ENCODE measurements at regions not wholly inside any gene's neighbourhood (a gene's known extent, or its start where the extent isn't known, plus 50 kb on each side); places are given as distances from the start of the nearest gene placed in this dataset.
"Not testable (repeated sequence)": the region's sequence is repeated elsewhere in the genome, so short reads cannot be mapped to it uniquely, and the experiment has no call there.

DNA sequence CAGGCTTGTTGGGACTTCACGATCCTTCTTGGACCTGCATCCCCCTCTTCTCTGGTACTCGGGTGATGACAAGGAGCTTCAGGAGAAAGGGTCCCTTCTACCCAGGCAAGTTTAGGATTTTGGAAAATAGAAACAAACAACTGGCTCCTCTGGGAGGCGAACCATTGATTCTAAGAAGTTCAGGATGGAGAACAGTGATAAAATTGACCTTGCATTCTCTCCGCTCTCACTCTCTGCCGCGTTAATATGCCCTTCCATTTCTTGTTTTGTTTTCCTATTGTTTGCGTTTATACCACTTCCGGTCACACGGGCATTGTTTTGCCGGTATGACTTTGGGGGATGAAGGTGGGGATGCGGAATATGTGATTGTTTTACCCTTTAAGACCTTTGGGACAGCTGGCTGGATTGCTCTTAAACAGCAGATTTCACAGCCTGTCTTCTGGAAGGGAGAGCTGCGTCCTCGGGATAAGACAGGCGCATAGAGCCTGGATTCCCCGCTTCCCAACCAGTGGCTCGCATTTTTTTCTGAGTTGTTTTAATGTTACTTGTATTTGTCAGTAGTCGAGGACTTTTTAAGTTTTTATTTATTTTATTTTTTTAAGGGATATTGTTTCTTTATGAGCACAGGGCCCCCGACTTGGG, 144.3 kb upstream of the ZNF184 start:
- no peak for DNase-seq

DNA sequence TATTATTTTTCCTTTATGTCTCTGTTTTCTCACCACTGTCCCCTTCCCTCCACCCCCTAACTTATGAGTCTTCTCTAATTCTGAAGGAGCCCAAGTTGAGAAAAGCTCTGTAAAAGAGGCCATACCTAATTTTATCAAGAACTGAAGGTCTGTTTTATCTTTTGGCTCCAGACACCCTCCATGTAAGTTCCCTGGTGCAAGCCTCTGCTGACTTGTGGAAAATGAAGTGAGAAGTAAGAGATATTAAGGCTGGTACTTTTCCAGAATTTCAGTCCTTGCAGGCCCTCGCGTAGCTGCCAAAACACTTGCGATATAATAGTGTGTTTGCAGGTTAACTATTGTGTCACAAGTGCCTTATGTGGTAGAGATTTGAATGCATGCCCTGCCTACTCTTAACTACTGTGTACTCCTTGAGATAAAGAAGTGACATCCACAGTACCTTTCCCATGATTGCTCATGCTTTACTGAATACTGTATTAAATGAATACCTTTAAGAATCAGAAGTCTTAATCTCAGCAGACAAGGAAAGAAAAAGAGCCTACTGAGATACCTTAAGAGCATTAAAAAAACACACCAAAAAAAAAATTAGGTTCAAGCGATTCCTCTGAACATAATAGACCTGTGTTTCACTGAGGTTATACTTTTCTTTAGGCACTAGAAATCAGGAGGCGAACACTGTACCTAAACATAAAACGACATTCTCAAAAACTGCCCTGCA, 143.6 kb upstream of the ZNF184 start:
- DNase-seq, result no peak

DNA sequence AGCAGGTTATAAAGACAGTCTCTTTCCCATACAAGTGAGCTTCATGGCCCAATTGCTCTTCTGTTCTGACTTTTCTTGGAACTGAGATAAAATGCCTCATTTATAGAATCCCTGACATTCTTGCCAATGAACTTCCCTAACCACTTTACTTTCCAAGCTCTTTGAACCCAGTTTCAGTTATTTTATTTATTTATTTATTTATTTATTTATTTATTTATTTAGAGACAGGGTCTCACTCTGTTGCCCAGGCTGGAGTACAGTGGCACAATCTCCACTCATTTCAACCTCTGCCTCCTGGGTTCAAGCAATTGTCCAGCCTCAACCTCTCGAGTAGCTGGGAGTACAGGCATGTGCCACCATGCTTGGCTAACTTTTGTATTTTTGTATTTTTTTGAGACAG, 138.5 kb upstream of the ZNF184 start:
- no peak for DNase-seq

DNA sequence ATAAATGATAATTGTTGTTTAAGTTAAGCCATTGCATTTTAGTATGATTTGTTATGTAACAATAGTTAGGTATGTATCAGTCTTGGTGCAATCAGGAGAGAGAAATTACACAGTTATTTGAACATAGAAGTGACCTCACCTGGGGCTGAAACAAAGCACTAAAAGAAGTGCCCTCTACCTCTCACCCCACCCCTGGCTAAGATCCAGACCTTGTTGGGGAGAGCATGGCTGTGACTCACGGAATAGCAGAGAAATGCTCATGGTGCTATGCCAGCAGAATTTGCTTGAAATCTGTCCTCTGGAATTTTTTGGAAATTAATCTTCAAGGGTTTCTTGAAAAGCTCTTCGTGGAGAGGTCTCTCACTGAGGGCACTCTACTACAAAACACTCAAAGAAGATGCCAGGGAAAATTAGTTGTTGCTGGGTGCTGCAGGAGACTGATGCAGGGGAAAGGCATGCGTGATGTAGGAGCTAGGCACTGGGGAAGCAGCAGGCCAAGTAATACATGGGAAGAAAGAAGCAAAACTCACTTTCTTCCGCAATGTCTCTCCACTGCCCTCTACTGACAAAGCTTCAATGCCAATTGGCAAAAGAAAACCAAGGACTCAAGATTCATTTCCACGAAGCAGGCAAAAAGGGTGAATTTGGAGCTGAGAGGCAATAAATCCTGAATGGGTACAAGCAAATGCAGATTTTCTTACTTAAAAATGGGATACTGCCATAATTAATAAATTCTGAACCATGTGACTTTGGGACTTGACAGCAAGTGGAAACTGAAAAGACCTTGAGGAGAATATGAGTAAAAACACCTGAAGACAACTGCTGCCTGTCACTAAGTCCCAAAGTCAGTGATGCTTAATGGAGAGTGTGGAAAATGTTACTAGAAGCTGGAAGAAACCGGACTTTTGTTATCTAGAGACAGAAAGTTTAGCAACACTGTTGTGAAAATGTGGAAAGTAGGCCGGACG, 136.3 kb upstream of the ZNF184 start:
- no peak for DNase-seq

DNA sequence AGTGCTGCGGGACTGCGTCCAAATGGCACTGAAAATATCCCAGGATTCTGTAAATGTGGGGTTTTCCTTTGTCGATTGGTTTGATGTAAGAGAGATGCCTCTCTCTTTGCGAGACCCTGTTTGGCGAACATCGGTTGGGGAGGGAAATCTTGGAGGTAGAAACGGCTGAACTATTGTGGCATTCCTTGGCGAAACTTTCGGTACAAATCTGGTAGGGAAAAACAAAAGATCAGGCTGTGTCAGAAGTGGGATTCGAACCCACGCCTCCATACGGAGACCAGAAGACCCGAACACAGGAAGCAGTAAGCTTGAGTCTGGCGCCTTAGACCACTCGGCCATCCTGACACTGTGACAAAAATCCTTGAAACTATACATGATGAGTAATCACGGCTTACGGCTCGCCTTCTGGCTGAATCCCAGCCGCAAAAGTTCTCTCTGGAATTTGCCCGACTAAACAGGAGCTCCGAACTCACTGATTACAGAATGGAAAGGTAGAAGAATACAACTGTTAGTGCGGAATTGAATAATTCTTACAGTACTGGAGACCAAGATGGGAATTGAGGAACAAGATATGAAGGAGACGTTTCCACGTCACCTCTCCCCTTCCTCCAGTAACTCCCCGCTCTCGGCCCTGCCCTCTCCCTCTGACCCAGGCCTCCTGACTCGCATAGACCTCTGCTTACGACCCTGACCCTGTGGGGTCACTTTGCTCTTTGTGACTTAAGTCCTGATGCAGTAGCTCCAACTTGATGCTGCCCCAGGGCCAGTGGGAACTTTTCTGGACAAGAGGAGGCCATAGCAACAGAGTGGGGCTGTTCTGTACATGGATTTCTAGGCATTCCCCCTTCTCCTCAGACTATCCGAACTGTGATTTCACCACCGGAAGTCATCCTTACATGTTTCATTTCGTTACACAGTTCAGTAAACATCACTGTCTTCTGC, 132.8 kb upstream of the ZNF184 start:
- DNase-seq, result peak; percentile 79

DNA sequence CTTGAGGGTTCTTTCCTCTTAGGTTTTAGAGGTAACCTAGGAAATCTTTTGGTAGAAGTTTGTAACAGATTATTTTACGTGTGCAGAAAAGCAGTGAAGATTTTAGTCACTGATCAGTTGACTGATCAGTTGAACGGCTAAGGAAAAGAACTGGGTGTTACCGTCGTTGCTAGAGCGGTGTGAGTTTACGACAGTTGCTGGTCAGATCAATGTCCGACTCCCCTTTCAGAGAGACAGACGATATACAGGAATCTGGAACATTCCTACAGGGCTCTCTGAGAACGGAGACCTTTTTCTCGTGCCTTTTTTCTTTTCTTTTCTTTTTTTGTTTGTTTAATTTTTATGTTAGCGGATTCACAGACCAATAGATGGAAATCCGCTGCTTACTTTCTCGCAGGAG, 132.1 kb upstream of the ZNF184 start:
- DNase-seq, result no peak

DNA sequence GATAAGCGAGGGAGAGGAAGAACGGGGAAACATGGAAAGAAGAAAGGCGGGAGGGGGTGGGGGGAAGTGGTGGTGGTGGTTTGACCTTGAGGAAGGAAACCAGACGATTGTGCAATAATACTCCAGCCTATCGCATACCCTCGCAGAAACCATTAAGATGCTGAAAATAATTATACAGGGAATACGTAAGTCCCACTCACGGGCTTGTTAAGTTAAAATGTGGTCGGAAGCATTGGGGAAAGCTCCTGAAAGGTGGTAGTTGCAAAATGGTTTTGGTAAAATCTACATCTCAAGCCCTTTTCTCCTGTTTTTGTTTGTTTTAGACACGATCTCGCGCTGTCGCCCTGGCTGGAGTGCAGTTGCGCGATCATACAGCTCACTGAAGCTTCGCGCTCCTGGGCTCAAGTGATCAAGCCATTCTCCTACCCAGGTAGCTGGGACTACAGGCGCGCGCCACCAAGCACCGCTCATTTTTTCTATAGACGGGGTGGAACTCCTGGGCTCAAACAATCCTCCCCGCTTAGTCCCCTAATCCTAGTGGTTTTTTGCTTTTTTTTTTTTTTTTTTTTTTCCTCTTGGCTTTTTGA, 128.9 kb upstream of the ZNF184 start:
- DNase-seq, result no peak

DNA sequence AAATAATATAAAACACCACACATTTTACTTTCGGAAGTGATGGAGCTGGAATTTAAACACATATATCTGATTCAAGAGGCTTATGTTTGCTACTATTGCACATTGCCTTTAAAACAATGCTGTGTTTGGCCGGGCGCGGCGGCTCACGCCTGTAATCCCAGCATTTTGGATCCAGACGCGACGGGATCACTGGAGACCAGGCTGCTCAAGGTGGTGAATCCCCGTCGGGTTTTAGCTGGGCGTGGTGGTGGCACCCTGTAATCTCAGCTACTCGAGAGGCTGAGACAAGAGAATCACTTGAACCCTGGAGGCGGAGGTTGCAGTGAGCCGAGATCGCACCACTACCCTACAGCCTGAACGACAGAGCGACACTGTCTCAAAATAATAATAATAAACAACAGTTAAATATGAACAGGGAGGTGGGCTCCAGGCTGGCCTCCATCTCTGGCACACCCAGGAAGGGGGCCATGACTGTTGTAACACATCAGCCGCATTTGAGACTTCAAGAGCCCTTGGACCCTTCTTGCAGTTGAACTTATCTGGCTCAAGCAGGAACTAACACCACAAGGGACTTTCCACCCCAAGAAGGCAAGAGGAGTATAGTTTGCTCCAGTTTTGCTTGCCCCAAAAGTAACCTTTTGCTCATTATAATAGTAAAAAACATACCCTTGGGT, 127.1 kb upstream of the ZNF184 start:
- DNase-seq, result no peak

DNA sequence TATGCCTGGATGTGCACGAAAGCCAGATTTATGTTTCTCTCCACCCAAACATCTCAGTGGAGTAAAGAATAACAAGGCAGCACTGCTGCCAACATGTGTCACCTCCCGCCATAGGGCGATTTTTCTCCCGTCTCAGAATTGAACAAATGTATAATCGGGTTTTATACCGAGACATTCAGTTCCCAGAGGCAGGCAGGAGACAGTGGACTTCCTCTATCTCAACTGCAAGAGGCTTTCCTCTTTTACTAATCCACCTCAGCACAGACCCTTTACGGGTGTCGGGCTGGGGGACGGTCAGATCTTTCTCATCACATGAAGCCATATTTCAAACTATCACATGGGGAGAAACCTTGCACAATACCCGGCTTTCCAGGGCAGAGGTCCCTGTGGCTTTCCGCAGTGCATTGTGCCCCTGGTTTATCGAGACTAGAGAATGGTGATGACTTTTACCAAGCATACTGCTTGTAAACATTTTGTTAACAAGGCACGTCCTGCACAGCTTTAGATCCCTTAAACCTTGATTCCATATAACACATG, 124.2 kb upstream of the ZNF184 start:
- not testable (repeated sequence) for DNase-seq

DNA sequence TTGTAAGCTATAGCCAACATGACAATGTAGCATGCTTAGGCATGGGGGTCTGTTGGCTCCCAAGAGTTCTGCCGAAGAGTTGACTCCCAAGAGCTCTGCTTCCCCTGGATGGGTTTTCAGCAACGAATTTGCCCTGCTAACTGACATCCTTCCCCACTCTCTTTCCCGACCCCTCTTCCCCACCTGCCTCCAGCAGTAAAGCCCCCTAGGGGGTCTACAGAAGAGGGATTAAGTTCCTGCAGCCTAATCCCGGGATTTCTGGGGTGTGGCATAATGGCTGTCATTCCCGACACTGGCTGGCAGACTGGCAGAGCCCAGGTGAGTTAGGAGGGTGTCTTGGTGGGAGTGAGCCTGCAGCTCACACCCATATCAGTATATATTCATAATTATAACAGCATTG, 121.0 kb upstream of the ZNF184 start:
- DNase-seq, result no peak

DNA sequence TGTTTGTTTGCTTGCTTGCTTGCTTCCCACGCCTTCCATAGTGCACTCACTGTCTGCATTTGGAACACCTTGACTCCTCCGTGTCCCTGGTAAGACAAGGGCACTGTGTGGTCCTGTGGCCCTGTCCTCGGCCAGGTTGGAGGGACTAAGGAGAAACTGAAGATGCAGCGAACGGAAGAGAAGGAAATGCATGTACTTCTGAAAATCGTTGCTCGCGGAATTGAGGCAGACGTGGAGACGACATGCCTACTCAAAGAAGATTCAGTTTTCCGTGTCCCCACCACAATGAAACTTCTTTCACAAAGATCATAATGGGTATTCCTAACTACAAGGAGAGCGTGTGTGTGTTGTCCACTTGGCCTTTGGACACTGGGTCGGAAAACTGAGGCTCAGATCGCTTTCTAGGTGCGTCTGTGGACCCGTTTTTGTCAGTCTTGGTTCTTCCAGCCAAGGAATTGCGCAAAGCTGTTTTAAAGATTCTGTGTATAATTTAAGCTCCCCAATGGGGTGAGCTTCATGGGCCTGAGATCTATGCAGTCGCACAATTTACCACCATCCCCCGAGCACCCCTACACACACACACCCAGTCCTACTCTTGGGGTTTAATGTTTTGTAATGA, 120.4 kb upstream of the ZNF184 start:
- no peak for DNase-seq

DNA sequence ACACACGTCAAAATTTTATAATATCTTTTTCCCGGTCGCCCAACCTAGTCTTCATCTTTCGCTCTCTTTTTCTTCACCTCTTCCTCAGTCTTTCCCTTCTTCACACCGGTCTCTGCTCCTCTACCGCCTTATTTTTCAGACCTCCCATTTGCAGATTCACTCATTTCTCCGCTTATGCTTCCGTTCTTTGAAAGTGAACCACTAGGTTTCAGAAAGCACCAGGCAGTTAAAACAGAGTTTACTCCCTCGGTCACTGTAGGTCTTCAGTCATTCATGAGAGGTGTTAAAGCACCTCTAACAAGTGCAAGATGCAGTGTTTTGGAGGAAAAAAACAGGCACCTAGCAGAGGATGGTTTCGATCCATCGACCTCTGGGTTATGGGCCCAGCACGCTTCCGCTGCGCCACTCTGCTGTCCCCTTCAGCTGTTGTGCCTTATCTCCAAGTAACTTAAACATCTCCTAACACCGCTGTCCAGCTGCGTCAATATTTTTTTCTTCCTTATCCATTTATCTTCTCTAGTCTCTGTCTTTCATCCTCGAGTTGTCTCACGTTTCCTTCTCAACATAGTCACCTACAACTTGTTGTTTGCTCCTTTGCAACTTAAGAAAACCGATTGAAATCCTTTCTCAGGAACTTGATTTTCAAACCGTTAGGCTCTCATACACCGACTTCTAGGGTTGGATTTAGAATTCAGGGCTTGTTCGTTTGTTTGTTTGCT, 119.7 kb upstream of the ZNF184 start:
- peak; percentile 87 for DNase-seq

DNA sequence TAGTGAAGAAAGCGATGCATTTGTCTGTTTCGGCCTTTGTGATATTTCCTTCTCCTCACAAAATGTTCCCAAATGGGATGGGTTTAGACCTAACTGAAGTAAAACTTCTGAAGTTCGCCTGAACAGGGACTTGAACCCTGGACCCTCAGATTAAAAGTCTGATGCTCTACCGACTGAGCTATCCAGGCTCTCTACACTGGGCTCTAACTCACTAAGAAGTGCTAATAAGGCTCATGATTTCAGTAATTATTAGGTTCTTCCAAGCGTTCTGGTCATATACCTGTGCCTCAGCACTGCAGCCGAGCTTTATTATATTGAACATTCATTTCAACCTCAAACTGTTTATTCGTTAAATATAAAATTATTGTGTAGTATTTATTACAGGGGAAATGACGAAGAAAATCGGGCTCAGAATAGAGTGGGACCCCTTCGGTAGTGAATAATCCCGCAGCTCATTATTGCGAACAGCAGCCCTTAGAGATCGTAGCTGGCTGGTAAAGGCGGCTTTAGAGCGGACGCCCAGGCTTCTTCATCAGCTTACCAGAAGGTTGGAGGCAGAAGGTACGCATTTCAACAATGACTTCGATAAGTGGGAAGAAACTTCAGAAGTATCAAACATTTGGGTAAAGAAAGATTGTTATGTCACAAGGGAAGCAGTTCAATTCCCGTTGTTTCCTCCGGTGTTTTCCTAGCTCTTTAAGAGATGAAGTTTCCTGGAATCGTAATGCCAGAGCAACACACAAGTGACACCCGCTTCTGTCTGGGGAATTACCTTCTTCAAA, 119.0 kb upstream of the ZNF184 start:
- no peak for DNase-seq

DNA sequence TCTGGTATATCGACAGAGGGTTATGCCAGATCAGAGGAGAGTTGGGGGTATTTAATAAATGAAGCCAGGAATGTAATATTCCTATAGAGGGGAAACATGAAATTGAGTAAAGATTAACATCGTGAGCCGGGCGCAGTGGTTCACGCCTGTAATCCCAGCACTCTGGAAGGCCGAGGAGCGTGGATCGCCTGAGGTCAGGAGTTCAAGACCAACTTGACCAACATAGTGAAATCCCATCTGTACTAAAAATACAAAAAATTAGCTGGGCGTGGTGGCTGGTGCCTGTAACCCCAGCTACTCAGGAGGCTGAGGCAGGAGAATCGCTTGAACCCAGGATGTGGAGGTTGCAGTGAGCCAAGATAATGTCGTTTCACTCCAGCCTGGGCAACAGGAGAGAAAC, 112.4 kb upstream of the ZNF184 start:
- not testable (repeated sequence) for DNase-seq

DNA sequence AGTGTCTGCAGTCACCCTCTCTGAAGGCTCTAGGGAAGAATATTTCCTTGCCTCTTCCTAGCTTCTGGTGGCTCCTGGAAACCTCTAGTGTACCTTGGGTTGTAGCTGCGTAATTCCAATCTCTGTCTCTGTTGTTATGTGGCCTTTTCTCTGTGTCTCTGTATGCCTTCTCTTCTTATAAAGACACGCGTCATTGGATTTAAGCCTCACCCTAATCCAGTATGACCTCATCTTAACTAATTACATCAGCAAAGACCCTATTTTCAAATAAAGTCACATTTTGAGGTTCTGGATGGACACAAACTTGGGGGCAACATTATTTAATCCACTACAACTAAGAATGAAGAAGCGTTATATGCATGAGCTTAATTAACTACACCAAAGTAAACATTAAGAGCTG, 111.4 kb upstream of the ZNF184 start:
- no peak for DNase-seq

DNA sequence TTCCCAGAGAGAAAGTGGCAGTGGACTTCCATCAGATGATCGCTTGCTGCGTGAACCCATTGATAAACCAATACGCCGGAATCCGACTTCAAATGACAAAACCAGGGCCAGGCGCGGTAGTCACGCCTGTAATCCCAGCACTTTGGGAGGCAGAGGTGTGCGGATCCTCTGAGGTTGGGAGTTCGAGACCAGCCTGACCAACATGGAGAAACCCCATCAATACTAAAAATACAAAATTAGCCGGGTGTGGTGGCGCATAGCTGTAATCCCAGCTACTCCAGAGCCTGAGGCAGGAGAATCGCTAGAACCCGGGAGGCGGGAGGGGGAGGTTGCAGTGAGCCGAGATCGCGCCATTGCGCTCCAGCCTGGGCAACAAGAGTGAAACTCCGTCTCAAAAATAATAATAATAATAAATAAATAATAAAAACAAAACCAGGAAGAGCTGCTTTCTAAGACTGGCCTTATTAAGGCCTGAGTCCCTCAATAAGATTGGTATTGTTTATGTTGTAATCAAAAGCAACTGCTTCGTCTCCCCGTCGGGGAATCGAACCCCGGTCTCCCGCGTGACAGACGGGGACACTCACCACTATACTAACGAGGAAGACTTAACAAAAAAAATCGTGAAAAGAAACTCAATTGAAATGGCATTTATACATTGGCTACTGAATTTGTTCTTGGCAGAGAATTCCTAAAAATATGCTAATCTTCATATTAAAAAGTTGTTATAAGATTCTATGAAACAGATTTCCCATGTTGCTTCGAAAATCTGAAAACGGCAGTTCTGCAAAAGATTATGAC, 110.2 kb upstream of the ZNF184 start:
- peak; percentile 90 for DNase-seq

DNA sequence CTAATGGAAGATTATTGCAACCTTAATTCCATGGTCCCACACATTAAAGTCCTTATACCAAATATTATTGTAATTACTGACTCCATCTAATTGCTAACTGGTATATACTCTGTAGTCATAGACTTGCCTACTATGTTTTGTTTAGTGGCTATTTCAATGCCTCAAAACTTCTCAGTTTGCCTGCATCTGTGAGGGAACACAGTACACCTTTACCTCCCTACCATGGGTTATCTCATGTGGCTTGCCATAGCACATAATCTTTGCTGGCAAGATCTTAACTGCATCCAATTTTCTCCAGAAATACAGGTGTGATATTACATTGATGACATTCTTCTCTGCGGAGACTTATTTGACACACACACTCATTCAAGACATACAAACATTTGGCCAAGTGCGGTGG, 107.1 kb upstream of the ZNF184 start:
- no peak for DNase-seq

DNA sequence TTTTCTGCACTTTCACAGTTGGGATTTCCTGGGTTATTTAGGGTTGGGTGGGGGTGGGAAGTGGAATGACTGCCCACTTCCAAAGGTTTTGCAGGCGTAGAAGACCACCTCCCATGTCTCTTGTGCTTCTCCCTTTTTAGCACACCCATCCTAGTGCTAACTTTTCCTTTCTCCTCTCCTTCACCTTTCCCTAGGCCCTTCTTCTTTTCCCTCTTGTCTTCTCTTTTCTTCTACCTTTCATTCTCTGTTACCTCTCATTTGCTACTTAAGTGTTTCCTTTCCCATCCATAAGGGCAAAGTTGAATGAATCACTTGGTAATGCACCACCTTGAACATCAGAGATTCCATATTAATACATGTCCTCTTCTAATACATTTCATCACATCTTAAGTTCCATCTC, 105.0 kb upstream of the ZNF184 start:
- DNase-seq, result no peak
